Activated CD8-positive, alpha-beta T cell treated with anti-CD3 and anti-CD28 coated beads, Interleukin-2, amount 10 ng/mL, durations not matched to agents 7 days and 5 days (primary cell): ENCODE measurements at regions not wholly inside any gene's neighbourhood (a gene's known extent, or its start where the extent isn't known, plus 50 kb on each side); places are given as distances from the start of the nearest gene placed in this dataset.
"Not testable (repeated sequence)": the region's sequence is repeated elsewhere in the genome, so short reads cannot be mapped to it uniquely, and the experiment has no call there.

Experiments used
- ATAC-seq: fragments of 150-1000 bp; cut with Tn5 transposase; one replicate; pipeline ENCODE4 v1.10.0; 2021; ENCODE audit warnings: moderate library complexity
- CTCF ChIA-PET: fragments of 350-600 bp; sonication (Branson Sonifier 250); formaldehyde crosslinking; loops from one replicate; lab custom pipeline; 2021; ENCODE audit warnings: antibody characterized with exemption; lab: Charles Lee
- POLR2A ChIA-PET: fragments of 350-600 bp; sonication (Branson Sonifier 250); formaldehyde crosslinking; loops from one replicate; lab custom pipeline; 2021; ENCODE audit warnings: antibody characterized with exemption; lab: Charles Lee
- DNase-seq: peaks from one replicate; pipeline ENCODE4 v3.0.0-alpha.2; 2020
- H3K27ac Mint-ChIP-seq: one replicate; pipeline ENCODE4 v1.8.0; 2021; ENCODE audit warnings: mild to moderate bottlenecking, mixed read lengths
- H3K27me3 Mint-ChIP-seq: one replicate; pipeline ENCODE4 v1.8.0; 2021; ENCODE audit warnings: low read depth, mixed read lengths
- H3K36me3 Mint-ChIP-seq: one replicate; pipeline ENCODE4 v1.8.0; 2021; ENCODE audit warnings: low read depth, mixed read lengths
- H3K4me1 Mint-ChIP-seq: one replicate; pipeline ENCODE4 v1.8.0; 2021; ENCODE audit warnings: low read depth, mixed read lengths
- H3K4me3 Mint-ChIP-seq: one replicate; pipeline ENCODE4 v1.8.0; 2021; ENCODE audit warnings: mild to moderate bottlenecking, mixed read lengths
- H3K9me3 Mint-ChIP-seq: one replicate; pipeline ENCODE4 v1.8.0; 2022; ENCODE audit warnings: mixed read lengths; ENCODE audit not compliant: insufficient read depth

- no peaks in the 10 kb centered on the region for H3K36me3 Mint-ChIP-seq
- no peaks in the 10 kb centered on the region for H3K4me1 Mint-ChIP-seq
- H3K27me3 Mint-ChIP-seq: no peaks in the 10 kb centered on the region
- ChIA-PET CTCF (no interaction called here), POLR2A (no interaction called here)
- H3K4me3 Mint-ChIP-seq: no peak overlapping the region
- no peaks in the 10 kb centered on the region for H3K9me3 Mint-ChIP-seq
- H3K27ac Mint-ChIP-seq: no peak overlapping the region
- no peak for ATAC-seq
- no peak for DNase-seq
Measured at GRCh38 chr4:124863040-124863545, 150.6 kb upstream of the ANKRD50 start.

GRCh38 chr4:124862261-124862660 lies 149.7 kb upstream of the ANKRD50 start:
- Mint-ChIP-seq H3K27ac (no peak overlapping the region), H3K4me1 (no peaks in the 10 kb centered on the region), H3K4me3 (no peak overlapping the region), H3K27me3 (no peaks in the 10 kb centered on the region), H3K36me3 (no peaks in the 10 kb centered on the region), H3K9me3 (no peaks in the 10 kb centered on the region)
- ATAC-seq: no peak
- ChIA-PET POLR2A (no interaction called here), CTCF (no interaction called here)
- DNase-seq: no peak

GRCh38 chr4:124861761-124862160 lies 149.2 kb upstream of the ANKRD50 start:
- ATAC-seq (no peak), DNase-seq (no peak)
- ChIA-PET POLR2A (no interaction called here), CTCF (no interaction called here)
- Mint-ChIP-seq H3K9me3 (no peaks in the 10 kb centered on the region), H3K36me3 (no peaks in the 10 kb centered on the region), H3K4me3 (no peak overlapping the region), H3K4me1 (no peaks in the 10 kb centered on the region), H3K27me3 (no peaks in the 10 kb centered on the region), H3K27ac (no peak overlapping the region)

- Mint-ChIP-seq H3K4me3 (no peak overlapping the region), H3K36me3 (no peaks in the 10 kb centered on the region), H3K4me1 (no peaks in the 10 kb centered on the region), H3K27me3 (no peaks in the 10 kb centered on the region), H3K27ac (no peak overlapping the region), H3K9me3 (no peaks in the 10 kb centered on the region)
- DNase-seq (no peak), ATAC-seq (no peak)
- CTCF ChIA-PET: no interaction called here
- POLR2A ChIA-PET: no interaction called here
Measured at GRCh38 chr4:124854968-124855367, 142.4 kb upstream of the ANKRD50 start.

- Mint-ChIP-seq H3K27me3 (no peaks in the 10 kb centered on the region), H3K27ac (no peak overlapping the region), H3K4me3 (no peak overlapping the region), H3K4me1 (no peaks in the 10 kb centered on the region), H3K36me3 (no peaks in the 10 kb centered on the region), H3K9me3 (no peaks in the 10 kb centered on the region)
- no peak for ATAC-seq
- CTCF ChIA-PET: no interaction called here
- POLR2A ChIA-PET: no interaction called here
- no peak for DNase-seq
Measured at GRCh38 chr4:124851741-124852140, 139.2 kb upstream of the ANKRD50 start.

- no peak overlapping the region for H3K4me3 Mint-ChIP-seq
- no peaks in the 10 kb centered on the region for H3K27me3 Mint-ChIP-seq
- no peak overlapping the region for H3K27ac Mint-ChIP-seq
- POLR2A ChIA-PET: no interaction called here
- DNase-seq: no peak
- no peaks in the 10 kb centered on the region for H3K36me3 Mint-ChIP-seq
- H3K9me3 Mint-ChIP-seq: peaks cover 2% of the 10 kb centered on the region
- no peak for ATAC-seq
- CTCF ChIA-PET: no interaction called here
- H3K4me1 Mint-ChIP-seq: no peaks in the 10 kb centered on the region
Measured at GRCh38 chr4:124846306-124846705, 133.8 kb upstream of the ANKRD50 start.

- H3K27ac Mint-ChIP-seq: no peak overlapping the region
- ChIA-PET CTCF (no interaction called here), POLR2A (no interaction called here)
- H3K4me1 Mint-ChIP-seq: no peaks in the 10 kb centered on the region
- H3K36me3 Mint-ChIP-seq: no peaks in the 10 kb centered on the region
- no peak for ATAC-seq
- no peaks in the 10 kb centered on the region for H3K27me3 Mint-ChIP-seq
- peaks cover 12% of the 10 kb centered on the region for H3K9me3 Mint-ChIP-seq
- no peak for DNase-seq
- H3K4me3 Mint-ChIP-seq: no peak overlapping the region
Measured at GRCh38 chr4:124839786-124840390, 127.4 kb upstream of the ANKRD50 start.

GRCh38 chr4:124833831-124834505 lies 121.4 kb upstream of the ANKRD50 start:
- H3K27ac Mint-ChIP-seq: no peak overlapping the region
- no peak overlapping the region for H3K4me3 Mint-ChIP-seq

GRCh38 chr4:124828382-124828781 lies 115.8 kb upstream of the ANKRD50 start:
- ATAC-seq (no peak), DNase-seq (no peak)
- H3K9me3 Mint-ChIP-seq: no peaks in the 10 kb centered on the region
- CTCF ChIA-PET: no interaction called here
- H3K36me3 Mint-ChIP-seq: no peaks in the 10 kb centered on the region
- H3K27me3 Mint-ChIP-seq: no peaks in the 10 kb centered on the region
- no peaks in the 10 kb centered on the region for H3K4me1 Mint-ChIP-seq
- POLR2A ChIA-PET: no interaction called here
- no peak overlapping the region for H3K4me3 Mint-ChIP-seq
- H3K27ac Mint-ChIP-seq: no peak overlapping the region

More at GRCh38 chr4:124833831-124834505, 121.4 kb upstream of the ANKRD50 start:
- POLR2A ChIA-PET: no interaction called here
- Mint-ChIP-seq H3K36me3 (no peaks in the 10 kb centered on the region), H3K9me3 (no peaks in the 10 kb centered on the region), H3K4me1 (no peaks in the 10 kb centered on the region), H3K27me3 (no peaks in the 10 kb centered on the region)
- CTCF ChIA-PET: no interaction called here
- ATAC-seq: no peak
- DNase-seq: no peak

GRCh38 chr4:124817531-124817930 lies 105.0 kb upstream of the ANKRD50 start:
- Mint-ChIP-seq H3K36me3 (no peaks in the 10 kb centered on the region), H3K4me3 (no peak overlapping the region), H3K27ac (no peak overlapping the region), H3K9me3 (no peaks in the 10 kb centered on the region), H3K4me1 (no peaks in the 10 kb centered on the region), H3K27me3 (no peaks in the 10 kb centered on the region)
- no peak for ATAC-seq
- DNase-seq: no peak
- CTCF ChIA-PET: no interaction called here
- POLR2A ChIA-PET: no interaction called here

GRCh38 chr4:124812203-124812602 lies 99.7 kb upstream of the ANKRD50 start:
- H3K4me3 Mint-ChIP-seq, H3K36me3 Mint-ChIP-seq, H3K9me3 Mint-ChIP-seq, ATAC-seq, H3K27me3 Mint-ChIP-seq, DNase-seq, CTCF ChIA-PET, H3K4me1 Mint-ChIP-seq, POLR2A ChIA-PET, H3K27ac Mint-ChIP-seq: not testable (repeated sequence)

- Mint-ChIP-seq H3K4me3 (no peak overlapping the region), H3K27ac (no peak overlapping the region), H3K4me1 (no peaks in the 10 kb centered on the region), H3K27me3 (no peaks in the 10 kb centered on the region), H3K36me3 (no peaks in the 10 kb centered on the region), H3K9me3 (no peaks in the 10 kb centered on the region)
- ATAC-seq: no peak
- DNase-seq: no peak
- ChIA-PET POLR2A (no interaction called here), CTCF (no interaction called here)
Measured at GRCh38 chr4:124810827-124811226, 98.3 kb upstream of the ANKRD50 start.
